Mesenchymal stem cell (in vitro differentiated cells and primary cell): ENCODE measurements at regions not wholly inside any gene's neighbourhood (a gene's known extent, or its start where the extent isn't known, plus 50 kb on each side); places are given as distances from the start of the nearest gene placed in this dataset.

ENCODE experiments used
- DNase-seq: peaks from one replicate; pipeline ENCODE4 v3.0.0-alpha.2; 2013
- H2AFZ ChIP-seq: one replicate; pipeline ENCODE4 v1.6.1; 2013; ENCODE audit warnings: low read depth, mild to moderate bottlenecking, control low read depth, inconsistent platforms, low read length, moderate library complexity
- H2AK5ac ChIP-seq: 2 replicates; pipeline ENCODE4 v1.6.1; 2013; ENCODE audit warnings: low read length, moderate library complexity, mild to moderate bottlenecking, inconsistent platforms; ENCODE audit not compliant: severe bottlenecking
- H2BK120ac ChIP-seq: one replicate; pipeline ENCODE4 v1.6.1; 2013; ENCODE audit warnings: low read depth, mild to moderate bottlenecking, inconsistent platforms, low read length, moderate library complexity
- H2BK12ac ChIP-seq, 2 experiments: one replicate each; pipeline ENCODE4 v1.6.1; 2013; ENCODE audit warnings: inconsistent platforms in 2 of 2, low read length in 2 of 2, mild to moderate bottlenecking in 2 of 2, moderate library complexity in 2 of 2, control low read depth in 1 of 2
- H2BK15ac ChIP-seq: one replicate; pipeline ENCODE4 v1.6.1; 2013; ENCODE audit warnings: mild to moderate bottlenecking, low read depth, inconsistent platforms; ENCODE audit not compliant: poor library complexity, severe bottlenecking
- H2BK5ac ChIP-seq: 2 replicates; pipeline ENCODE4 v1.6.1; 2013; ENCODE audit warnings: low read depth, mild to moderate bottlenecking, low read length, control low read depth, inconsistent platforms; ENCODE audit not compliant: poor library complexity, severe bottlenecking
- H3K14ac ChIP-seq, 2 experiments: one replicate each; pipeline ENCODE4 v1.6.1; 2013; ENCODE audit warnings: inconsistent platforms in 2 of 2, low read length in 2 of 2, control low read depth in 1 of 2, mild to moderate bottlenecking in 1 of 2, moderate library complexity in 1 of 2
- H3K18ac ChIP-seq, 2 experiments: one replicate each; pipeline ENCODE4 v1.6.1; 2013; ENCODE audit warnings: inconsistent platforms in 2 of 2, low read length in 2 of 2, control low read depth in 1 of 2, low read depth in 1 of 2, mild to moderate bottlenecking in 1 of 2
- H3K23ac ChIP-seq, 2 experiments: one replicate each; pipeline ENCODE4 v1.6.1; 2013; ENCODE audit warnings: inconsistent platforms in 2 of 2, low read length in 2 of 2, mild to moderate bottlenecking in 2 of 2, moderate library complexity in 2 of 2, control low read depth in 1 of 2
- H3K27ac ChIP-seq: 2 replicates; pipeline ENCODE4 v1.5.1; 2013; ENCODE audit warnings: mild to moderate bottlenecking, moderate library complexity, low read length, control low read depth, inconsistent platforms; ENCODE audit not compliant: poor library complexity, severe bottlenecking
- H3K27me3 ChIP-seq, 2 experiments: 2 replicates each; pipeline versions ENCODE4 v1.6.1 to v1.7.0; 2013; ENCODE audit warnings: low read length in 2 of 2, mild to moderate bottlenecking in 2 of 2, moderate library complexity in 2 of 2, control low read depth in 1 of 2, inconsistent platforms in 1 of 2; ENCODE audit not compliant: control insufficient read depth in 1 of 2, insufficient read depth in 1 of 2
- H3K36me3 ChIP-seq, 2 experiments: 2 replicates each; pipeline versions ENCODE4 v1.6.1 to v1.7.0; 2013; ENCODE audit warnings: low read length in 2 of 2, control low read depth in 1 of 2, inconsistent platforms in 1 of 2, low read depth in 1 of 2, mild to moderate bottlenecking in 1 of 2; ENCODE audit not compliant: insufficient read depth in 2 of 2, control insufficient read depth in 1 of 2
- H3K4ac ChIP-seq, 2 experiments: one replicate each; pipeline ENCODE4 v1.6.1; 2013; ENCODE audit warnings: inconsistent platforms in 2 of 2, low read length in 2 of 2, mild to moderate bottlenecking in 2 of 2, moderate library complexity in 2 of 2, control low read depth in 1 of 2, low read depth in 1 of 2
- H3K4me1 ChIP-seq: 2 replicates; pipeline ENCODE4 v1.6.1; 2013; ENCODE audit warnings: low read depth, low read length, control low read depth; ENCODE audit not compliant: control insufficient read depth, insufficient read depth
- H3K4me2 ChIP-seq: 2 replicates; pipeline ENCODE4 v1.6.1; 2013; ENCODE audit warnings: low read length, mild to moderate bottlenecking, inconsistent platforms; ENCODE audit not compliant: poor library complexity, severe bottlenecking
- H3K4me3 ChIP-seq, 2 experiments: 2 replicates each; pipeline versions ENCODE4 v1.5.1 to v1.7.0; 2013; ENCODE audit warnings: low read length in 2 of 2, mild to moderate bottlenecking in 2 of 2, control low read depth in 1 of 2, low read depth in 1 of 2; ENCODE audit not compliant: insufficient read depth in 1 of 2
- H3K79me1 ChIP-seq: replicated peaks from 2 replicates; pipeline ENCODE4 v1.6.1; 2013; ENCODE audit warnings: mild to moderate bottlenecking, control low read depth, low read length, inconsistent platforms; ENCODE audit not compliant: poor library complexity, severe bottlenecking
- H3K9ac ChIP-seq: 2 replicates; pipeline ENCODE4 v1.7.0; 2013; ENCODE audit warnings: mild to moderate bottlenecking, low read length, moderate library complexity
- H3K9me3 ChIP-seq: 2 replicates; pipeline ENCODE4 v1.7.0; 2013; ENCODE audit warnings: mild to moderate bottlenecking, low read length; ENCODE audit not compliant: control insufficient read depth
- H4K8ac ChIP-seq: one replicate; pipeline ENCODE4 v1.6.1; 2013; ENCODE audit warnings: inconsistent platforms, mild to moderate bottlenecking, low read length, moderate library complexity
- H4K91ac ChIP-seq: one replicate; pipeline ENCODE4 v1.6.1; 2013; ENCODE audit warnings: mild to moderate bottlenecking, low read length, inconsistent platforms
- WGBS: methylation state at CpG from one replicate; pipeline ENCODE4 v1.1.7; 2013; ENCODE audit warnings: mixed read lengths; 5-methylcytosine and 5-hydroxymethylcytosine counted together

DNA sequence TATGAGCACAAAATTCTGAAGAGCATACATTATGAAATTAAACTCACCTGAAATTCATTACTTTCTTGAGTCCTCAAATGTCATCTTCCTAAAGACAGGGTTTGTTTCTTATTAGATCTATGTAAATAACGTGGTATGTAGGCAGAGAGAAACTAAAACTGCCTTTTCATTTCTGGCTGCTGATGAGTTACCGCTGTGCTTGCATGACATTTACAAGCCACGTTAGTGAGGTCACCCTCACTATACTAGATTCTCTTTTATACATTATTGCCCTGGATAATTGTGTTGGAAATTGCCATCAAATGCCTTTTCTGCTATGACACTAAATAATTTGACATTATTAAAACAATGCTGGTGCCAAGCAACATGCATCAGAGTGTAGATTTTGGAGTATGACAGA lies 748.3 kb upstream of the ANO3 start:
- H3K14ac ChIP-seq, result no peak overlapping the region
- H3K18ac ChIP-seq, result no peak overlapping the region
- H3K27me3 ChIP-seq, result no peaks in the 10 kb centered on the region
- H3K4me3 ChIP-seq, result no peak overlapping the region
- H2AK5ac ChIP-seq, result no peak overlapping the region
- H3K9ac ChIP-seq, result no peak overlapping the region
- H3K27ac ChIP-seq, result no peak overlapping the region
- DNase-seq, result no peak
- no peak overlapping the region for H2AFZ ChIP-seq
- no peaks in the 10 kb centered on the region for H3K79me1 ChIP-seq
- H2BK12ac ChIP-seq, result no peak overlapping the region
- no peaks in the 10 kb centered on the region for H3K4me1 ChIP-seq
- no peaks in the 10 kb centered on the region for H3K9me3 ChIP-seq
- H3K23ac ChIP-seq, result no peak overlapping the region
- H3K36me3 ChIP-seq, result no peaks in the 10 kb centered on the region
- H3K4me2 ChIP-seq, result no peak overlapping the region
- H3K4ac ChIP-seq, result no peak overlapping the region
- WGBS, result no CpG with 5 or more reads among the region's 3 CpGs
- H4K91ac ChIP-seq, result no peak overlapping the region
- no peak overlapping the region for H2BK120ac ChIP-seq
- no peak overlapping the region for H2BK5ac ChIP-seq
- no peak overlapping the region for H4K8ac ChIP-seq
- H2BK15ac ChIP-seq, result no peak overlapping the region

DNA sequence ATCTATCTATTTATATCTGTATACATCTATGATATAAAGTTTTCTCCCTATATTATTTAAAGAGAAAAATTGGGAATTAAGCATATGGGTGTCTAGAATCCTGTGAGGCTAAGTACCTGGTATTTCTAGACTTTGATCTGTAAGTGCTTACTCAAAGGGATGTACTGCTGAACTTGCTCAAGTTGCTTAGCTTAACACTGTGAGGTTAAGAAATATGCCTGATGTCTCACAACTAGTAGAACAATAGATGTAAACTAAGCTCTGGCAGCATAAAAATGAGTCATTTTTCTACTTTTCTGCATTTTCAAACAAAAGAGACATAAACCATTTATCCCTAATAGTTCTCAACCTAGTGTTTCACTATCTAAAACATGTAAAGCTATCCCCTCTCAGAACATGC lies 744.4 kb upstream of the ANO3 start:
- no peaks in the 10 kb centered on the region for H3K4me1 ChIP-seq
- H2BK15ac ChIP-seq, result no peak overlapping the region
- H3K36me3 ChIP-seq, result no peaks in the 10 kb centered on the region
- DNase-seq, result no peak
- H3K4me3 ChIP-seq, result no peak overlapping the region
- no peak overlapping the region for H3K4me2 ChIP-seq
- no peak overlapping the region for H2AK5ac ChIP-seq
- H3K79me1 ChIP-seq, result no peaks in the 10 kb centered on the region
- H2BK120ac ChIP-seq, result no peak overlapping the region
- H3K18ac ChIP-seq, result no peak overlapping the region
- H4K8ac ChIP-seq, result no peak overlapping the region
- H2BK5ac ChIP-seq, result no peak overlapping the region
- H2AFZ ChIP-seq, result no peak overlapping the region
- no peak overlapping the region for H4K91ac ChIP-seq
- H3K4ac ChIP-seq, result no peak overlapping the region
- no peak overlapping the region for H3K27ac ChIP-seq
- H3K9ac ChIP-seq, result no peak overlapping the region
- H3K27me3 ChIP-seq, result no peaks in the 10 kb centered on the region
- no peak overlapping the region for H3K14ac ChIP-seq
- no peak overlapping the region for H2BK12ac ChIP-seq
- no peak overlapping the region for H3K23ac ChIP-seq
- H3K9me3 ChIP-seq, result no peaks in the 10 kb centered on the region

DNA sequence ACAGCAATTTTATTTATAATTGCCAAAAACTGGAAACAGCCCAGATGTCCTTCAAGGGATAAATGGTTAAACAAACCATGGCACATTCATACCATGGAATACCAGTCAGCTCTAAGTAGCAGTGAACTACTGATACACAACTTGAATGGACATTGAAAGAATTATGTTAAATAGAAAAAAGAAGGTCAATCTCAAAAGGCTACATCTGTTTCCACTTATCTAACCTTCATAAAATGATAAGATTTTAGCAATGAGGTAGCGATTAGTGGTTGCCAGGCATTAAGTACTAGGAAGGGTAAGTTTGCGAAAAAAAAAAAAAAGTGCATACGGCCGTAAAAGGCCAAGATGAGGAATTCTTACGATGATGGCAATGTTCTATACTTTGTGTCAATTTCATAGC lies 738.7 kb upstream of the ANO3 start:
- H3K4ac ChIP-seq, result no peak overlapping the region
- no peak overlapping the region for H4K8ac ChIP-seq
- no peak overlapping the region for H3K4me2 ChIP-seq
- no peak overlapping the region for H2AK5ac ChIP-seq
- no peak overlapping the region for H3K4me3 ChIP-seq
- no peak overlapping the region for H3K18ac ChIP-seq
- H2BK5ac ChIP-seq, result no peak overlapping the region
- H4K91ac ChIP-seq, result no peak overlapping the region
- no peaks in the 10 kb centered on the region for H3K36me3 ChIP-seq
- no peak for DNase-seq
- H3K23ac ChIP-seq, result no peak overlapping the region
- H3K27me3 ChIP-seq, result no peaks in the 10 kb centered on the region
- H2BK15ac ChIP-seq, result no peak overlapping the region
- H3K14ac ChIP-seq, result no peak overlapping the region
- H3K9ac ChIP-seq, result no peak overlapping the region
- no peaks in the 10 kb centered on the region for H3K79me1 ChIP-seq
- H2AFZ ChIP-seq, result no peak overlapping the region
- no peaks in the 10 kb centered on the region for H3K4me1 ChIP-seq
- no peak overlapping the region for H2BK120ac ChIP-seq
- WGBS, result 93% methylated on average over 5 of the region's 5 CpGs
- H2BK12ac ChIP-seq, result no peak overlapping the region
- no peak overlapping the region for H3K27ac ChIP-seq
- H3K9me3 ChIP-seq, result no peaks in the 10 kb centered on the region

DNA sequence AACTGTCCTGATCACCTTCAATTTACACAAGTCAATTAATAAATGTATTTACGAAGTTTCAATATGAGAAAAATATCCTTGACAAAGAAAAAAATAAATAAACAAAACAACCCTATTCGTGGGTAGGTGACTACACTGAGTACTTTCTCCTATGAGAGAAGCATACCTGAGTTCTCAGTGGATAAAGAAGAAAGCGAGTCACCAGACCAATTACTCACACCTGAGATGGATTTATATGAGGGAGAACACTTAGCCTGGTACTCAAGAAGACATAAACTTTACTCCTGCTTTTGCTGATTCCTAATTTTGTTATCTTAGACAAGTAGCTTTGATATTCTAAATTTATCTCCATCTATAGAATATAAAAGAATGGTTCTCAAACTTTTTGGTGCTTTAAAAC lies 735.2 kb upstream of the ANO3 start:
- H3K4me1 ChIP-seq, result no peaks in the 10 kb centered on the region
- no peaks in the 10 kb centered on the region for H3K9me3 ChIP-seq
- H2BK12ac ChIP-seq, result no peak overlapping the region
- no peak for DNase-seq
- H3K36me3 ChIP-seq, result no peaks in the 10 kb centered on the region
- H2AK5ac ChIP-seq, result no peak overlapping the region
- no peak overlapping the region for H3K27ac ChIP-seq
- H3K9ac ChIP-seq, result no peak overlapping the region
- H2BK15ac ChIP-seq, result no peak overlapping the region
- 67% methylated on average over 1 of the region's 3 CpGs for WGBS
- no peak overlapping the region for H2BK120ac ChIP-seq
- H3K4me2 ChIP-seq, result no peak overlapping the region
- no peak overlapping the region for H2AFZ ChIP-seq
- H2BK5ac ChIP-seq, result no peak overlapping the region
- no peaks in the 10 kb centered on the region for H3K27me3 ChIP-seq
- no peak overlapping the region for H3K4me3 ChIP-seq
- H3K23ac ChIP-seq, result no peak overlapping the region
- no peak overlapping the region for H3K18ac ChIP-seq
- H3K79me1 ChIP-seq, result no peaks in the 10 kb centered on the region
- no peak overlapping the region for H4K8ac ChIP-seq
- H4K91ac ChIP-seq, result no peak overlapping the region
- H3K4ac ChIP-seq, result no peak overlapping the region
- no peak overlapping the region for H3K14ac ChIP-seq
